ENCODE measurements at regions not wholly inside any gene's neighbourhood (a gene's known extent, or its start where the extent isn't known, plus 50 kb on each side); places are given as distances from the start of the nearest gene placed in this dataset.
"Not testable (repeated sequence)": the region's sequence is repeated elsewhere in the genome, so short reads cannot be mapped to it uniquely, and the experiment has no call there.

DNA sequence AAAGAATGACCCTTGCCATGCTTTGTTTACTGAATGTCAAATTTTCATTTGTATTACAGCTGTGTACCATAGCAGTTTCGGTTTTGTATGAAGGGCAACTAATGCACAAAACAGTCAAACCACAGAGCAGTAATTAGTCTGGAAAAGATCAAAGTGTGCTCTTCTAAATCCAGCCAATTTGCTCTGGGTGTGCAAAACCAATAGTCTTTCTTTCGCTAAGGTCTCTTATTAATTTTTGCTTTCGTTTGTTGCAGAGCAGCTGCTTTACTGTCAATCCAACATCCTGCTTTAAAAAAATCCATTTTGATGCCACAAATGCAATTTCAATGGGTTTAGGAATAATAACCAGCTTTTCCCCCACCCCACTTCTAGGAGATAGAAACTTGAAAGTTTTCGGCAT is 114.2 kb downstream of the BRMS1L start:
- DNase-seq (ENCODE audit: low spot score) = no peak

DNA sequence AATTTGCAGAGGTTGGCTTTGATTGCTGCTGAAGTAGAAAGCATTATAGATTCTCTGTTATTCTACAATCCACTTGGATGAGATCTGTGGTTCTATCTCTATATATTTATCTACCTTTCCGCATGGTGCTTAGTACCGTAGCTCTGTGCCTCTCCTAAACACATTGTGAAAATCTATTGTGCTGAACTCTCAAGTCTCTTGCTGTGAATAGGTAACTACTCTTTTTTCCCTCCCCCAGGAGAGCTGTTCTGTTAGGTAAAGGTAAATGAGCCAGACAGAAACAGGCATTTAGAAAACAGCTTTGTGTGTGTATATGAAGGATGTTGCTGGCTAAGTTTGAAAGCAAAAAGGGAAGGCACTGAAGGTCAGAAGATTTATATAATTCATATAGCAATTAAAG is 112.6 kb downstream of the BRMS1L start:
- no peak for DNase-seq (ENCODE audit: low spot score)

DNA sequence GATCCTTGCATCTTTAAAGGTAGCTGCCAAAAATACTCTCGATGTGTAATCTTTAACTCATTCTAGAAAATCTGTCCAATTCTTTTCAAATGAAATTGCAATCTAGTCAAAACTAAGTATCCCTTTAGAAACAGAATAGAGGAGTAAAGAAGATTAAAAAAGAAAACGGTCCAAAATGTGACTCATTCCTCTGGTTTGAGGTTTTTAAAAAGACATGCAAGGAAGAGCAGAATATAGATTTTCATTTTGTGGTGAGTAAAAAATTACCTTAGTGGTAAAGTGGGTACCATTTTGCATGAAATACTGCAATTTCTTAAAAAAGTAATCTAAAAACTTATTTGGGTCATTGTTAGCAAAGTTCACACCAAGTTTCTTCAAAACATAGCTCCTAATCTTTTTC is 108.4 kb downstream of the BRMS1L start:
- DNase-seq (ENCODE audit: low spot score) = no peak

DNA sequence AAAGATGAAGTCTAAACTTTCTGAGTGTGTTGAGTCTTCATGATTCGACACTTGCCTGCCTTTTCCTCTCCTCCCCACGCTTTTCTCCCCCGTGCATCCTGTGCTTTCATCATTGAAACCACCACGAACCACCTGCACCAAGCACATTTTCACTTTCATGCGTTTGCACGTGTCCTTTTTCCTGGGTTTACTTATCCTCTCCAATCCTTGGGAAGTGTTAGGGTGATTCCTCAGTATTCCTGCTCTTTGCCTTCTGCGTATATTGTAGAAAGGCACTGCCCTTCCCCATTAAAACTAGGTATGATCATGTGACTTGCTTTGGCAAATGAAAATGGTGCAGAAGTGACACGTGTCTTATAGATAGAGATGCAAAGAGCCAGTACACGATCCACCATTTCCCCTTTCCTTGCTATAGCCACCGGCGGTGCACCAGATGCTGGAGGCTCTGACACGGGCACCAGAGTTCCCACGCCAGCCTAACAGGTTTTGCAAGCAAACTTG is 106.6 kb downstream of the BRMS1L start:
- no peak for DNase-seq (ENCODE audit: low spot score)

DNA sequence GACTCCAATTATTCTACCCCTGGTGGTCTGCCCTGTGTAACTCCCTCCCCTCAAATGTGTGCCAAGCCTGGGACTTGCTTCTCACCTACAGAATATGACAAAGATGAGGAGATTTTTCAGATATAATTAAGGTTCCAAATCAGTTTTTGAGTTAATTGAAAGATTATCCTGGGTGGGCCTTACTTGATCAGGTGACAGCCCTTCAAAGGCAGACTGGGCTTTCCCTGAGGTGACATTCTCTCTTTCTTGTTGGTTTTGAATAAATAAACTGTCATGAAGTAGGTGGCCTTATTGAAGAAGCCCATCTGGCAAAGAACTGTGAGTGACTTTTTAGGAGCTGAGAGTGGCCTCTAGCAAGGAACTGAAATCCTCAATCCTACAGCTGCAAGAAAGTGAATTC is 106.0 kb downstream of the BRMS1L start:
- DNase-seq (ENCODE audit: low spot score) = no peak

DNA sequence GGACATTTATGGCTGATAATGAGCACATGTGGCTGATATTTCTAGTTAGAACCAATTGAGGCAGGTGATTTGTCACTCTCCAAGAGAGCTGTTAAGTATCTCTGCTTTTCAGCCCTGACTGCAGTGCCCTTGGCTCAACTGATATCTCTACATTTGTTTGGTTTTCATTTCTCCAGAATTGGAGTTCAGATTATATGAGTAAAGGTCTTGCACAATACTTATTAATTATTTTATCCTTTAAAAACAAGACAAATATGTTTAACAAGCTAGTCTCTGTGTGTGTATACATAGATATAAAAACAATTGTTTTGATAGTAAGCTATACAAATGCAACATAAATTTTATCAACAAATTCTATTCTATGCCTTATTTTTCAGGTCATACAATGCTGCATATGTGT is 105.2 kb downstream of the BRMS1L start:
- DNase-seq (ENCODE audit: low spot score) = no peak

DNA sequence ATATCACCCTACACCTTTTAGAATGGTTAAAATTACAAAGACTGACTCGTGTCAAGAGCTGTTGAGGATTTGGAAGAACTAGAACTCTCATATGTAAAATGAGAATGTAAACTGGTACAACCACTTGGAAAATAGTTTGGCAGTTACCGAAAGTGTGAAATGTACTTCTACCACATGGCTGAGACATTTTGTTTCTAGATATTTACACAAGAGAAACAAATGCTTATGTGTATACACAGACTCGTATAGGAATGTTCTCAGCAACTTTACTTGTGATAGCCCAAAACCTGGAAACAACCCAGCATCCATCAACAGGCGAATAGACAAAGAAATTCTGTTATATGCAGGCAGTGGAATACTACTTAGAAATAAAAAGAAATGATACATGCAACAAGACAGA is 103.0 kb downstream of the BRMS1L start:
- no peak for DNase-seq (ENCODE audit: low spot score)

DNA sequence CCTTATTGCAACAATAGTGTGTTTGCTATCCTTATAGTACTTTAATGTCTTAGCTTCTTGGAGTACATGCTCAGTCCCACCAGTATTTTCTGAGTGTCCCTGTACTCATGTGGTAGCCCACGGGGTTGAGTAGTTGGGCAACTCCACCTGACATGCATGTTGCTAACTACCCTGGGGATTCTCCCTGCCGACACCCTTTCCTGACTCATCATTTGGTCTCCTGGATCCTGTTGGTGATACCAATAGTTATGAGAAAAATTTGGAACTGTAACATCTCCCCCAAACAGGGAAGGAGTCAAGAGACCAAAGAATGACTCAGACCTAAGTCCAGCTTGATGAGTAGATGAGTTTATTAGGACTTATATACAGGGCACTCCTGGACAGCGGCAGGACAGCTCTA is 101.6 kb downstream of the BRMS1L start:
- no peak for DNase-seq (ENCODE audit: low spot score)

DNA sequence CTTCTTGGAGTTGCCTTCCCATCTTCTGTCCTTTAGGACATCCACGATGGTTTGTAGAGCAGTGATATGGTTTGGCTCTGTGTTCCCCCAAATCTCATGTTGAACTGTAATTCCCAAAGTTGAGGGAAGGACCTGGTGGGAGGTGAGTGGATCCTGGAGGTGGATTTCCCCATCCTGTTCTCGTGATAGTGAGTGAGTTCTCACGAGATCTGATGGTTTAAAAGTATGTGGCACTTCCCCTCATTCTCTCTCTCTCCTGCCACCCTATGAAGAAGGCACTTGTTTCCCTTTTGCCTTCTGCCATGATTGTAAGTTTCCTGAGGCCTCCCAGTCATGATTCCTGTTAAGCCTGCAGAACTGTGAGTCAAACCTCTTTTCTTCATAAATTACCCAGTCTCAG is 99.2 kb downstream of the BRMS1L start:
- DNase-seq (ENCODE audit: low spot score) = no peak

DNA sequence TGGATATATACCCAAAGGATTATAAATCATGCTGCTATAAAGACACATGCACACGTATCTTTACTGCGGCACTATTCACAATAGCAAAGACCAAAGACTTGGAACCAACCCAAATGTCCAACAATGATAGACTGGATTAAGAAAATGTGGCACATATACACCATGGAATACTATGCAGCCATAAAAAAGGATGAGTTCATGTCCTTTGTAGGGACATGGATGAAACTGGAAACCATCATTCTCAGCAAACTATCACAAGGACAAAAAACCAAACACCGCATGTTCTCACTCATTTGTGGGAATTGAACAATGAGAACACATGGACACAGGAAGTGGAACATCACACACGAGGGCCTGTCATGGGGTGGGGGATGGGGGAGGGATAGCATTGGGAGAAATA is 96.5 kb downstream of the BRMS1L start:
- not testable (repeated sequence) for DNase-seq (ENCODE audit: low spot score)

DNA sequence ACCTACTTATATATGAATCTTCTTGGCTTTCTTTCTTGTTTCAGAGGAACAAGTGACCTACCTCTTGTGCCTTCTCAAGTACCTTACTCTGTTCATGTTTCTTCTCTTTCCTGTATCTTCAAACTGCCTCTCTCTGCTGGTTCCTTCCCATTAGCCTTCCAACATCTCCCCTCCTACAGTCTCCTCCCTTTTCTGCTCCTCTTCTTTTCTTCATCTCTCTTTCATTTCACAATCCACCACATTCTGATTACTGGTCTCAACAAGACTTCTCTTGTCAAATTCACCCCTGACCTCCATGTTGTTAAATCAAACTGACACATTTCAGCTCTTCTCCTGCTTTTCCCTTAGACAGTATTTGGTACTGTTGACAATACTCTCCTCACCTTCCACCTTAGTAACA is 95.6 kb downstream of the BRMS1L start:
- DNase-seq (ENCODE audit: low spot score) = no peak

Measured in HuH-7.5 (cell line).